Ishikawa (cell line): ENCODE measurements at regions not wholly inside any gene's neighbourhood (a gene's known extent, or its start where the extent isn't known, plus 50 kb on each side); places are given as distances from the start of the nearest gene placed in this dataset.

Experiments used
- CEBPB ChIP-seq: IDR thresholded peaks from 2 replicates; pipeline ENCODE4 v1.6.1; 2012
- CREB1 ChIP-seq: IDR thresholded peaks from 2 replicates; pipeline ENCODE4 v1.6.1; 2012; ENCODE audit warnings: low read depth
- EGR1 ChIP-seq: IDR thresholded peaks from 2 replicates; pipeline ENCODE4 v1.6.1; 2012
- EP300 ChIP-seq: IDR thresholded peaks from 2 replicates; pipeline ENCODE4 v1.6.1; 2012; ENCODE audit warnings: borderline replicate concordance
- FOXM1 ChIP-seq: IDR thresholded peaks from 2 replicates; pipeline ENCODE4 v1.6.1; 2012; ENCODE audit warnings: low read depth, borderline replicate concordance
- MAX ChIP-seq: IDR thresholded peaks from 2 replicates; pipeline ENCODE4 v1.6.1; 2012
- RAD21 ChIP-seq: IDR thresholded peaks from 2 replicates; pipeline ENCODE4 v1.6.1; 2012; ENCODE audit warnings: low read depth
- REST ChIP-seq: IDR thresholded peaks from 2 replicates; pipeline ENCODE4 v1.6.1; 2012; ENCODE audit warnings: low read depth, mild to moderate bottlenecking
- TEAD4 ChIP-seq: IDR thresholded peaks from 2 replicates; pipeline ENCODE4 v1.6.1; 2012
- YY1 ChIP-seq: IDR thresholded peaks from 2 replicates; pipeline ENCODE4 v1.6.1; 2012; ENCODE audit warnings: low read depth

- TF ChIP-seq FOXM1 (no peak), EP300 (no peak), EGR1 (no peak), CREB1 (no peak), YY1 (no peak), RAD21 (no peak), REST (no peak), MAX (no peak), CEBPB (no peak), TEAD4 (no peak)
Observed at GRCh38 chr1:38555594-38555993, 304.0 kb downstream of the RRAGC start.
